A549 (cell line): ENCODE measurements at regions not wholly inside any gene's neighbourhood (a gene's known extent, or its start where the extent isn't known, plus 50 kb on each side); places are given as distances from the start of the nearest gene placed in this dataset.
A peak's percentile ranks its signal among the peaks of the same experiment; 100 is the strongest.

Source experiments
- ATAC-seq, 2 experiments: fragments of 200-7000 bp in 1 of 2; fragments of >200 bp in 1 of 2; cut with Nextera tagmentation in 1 of 2; cut with Tn5 transposase in 1 of 2; 3 replicates each; pipeline versions ENCODE4 v1.8.0 to v1.9.1; 2018 to 2020; ENCODE audit warnings: mild to moderate bottlenecking in 1 of 2, moderate library complexity in 1 of 2
- CTCF ChIA-PET: fragments of 300-600 bp; sonication (Branson Sonifier 250); formaldehyde crosslinking; extraction: SDS; loops from one replicate; lab custom pipeline; 2021; ENCODE audit warnings: antibody characterized with exemption, inconsistent platforms; lab: Yijun Ruan, JAX
- POLR2A ChIA-PET: fragments of 350-600 bp; formaldehyde crosslinking; extraction: SDS; loops from one replicate; lab custom pipeline; 2021; ENCODE audit warnings: antibody characterized with exemption, inconsistent platforms; lab: Yijun Ruan, JAX
- DNase-seq, 2 experiments: peaks; one replicate each; pipeline versions ENCODE4 v3.0.0 to v3.0.0-alpha.2; 2011 to 2016; ENCODE audit warnings: low read depth in 1 of 2, low spot score in 1 of 2
- FAIRE-seq: peaks from 2 replicates; lab custom pipeline; 2011; peaks lifted over from hg19 to GRCh38; lab: Jason Lieb, UNC
- H3K27ac ChIP-seq, 2 experiments: fragments of >200 bp; sonication (Bioruptor Twin); formaldehyde crosslinking; 3 replicates each; pipeline ENCODE4 v1.5.1; 2016 to 2017
- H3K4me1 ChIP-seq: fragments of >200 bp; sonication (Bioruptor Twin); formaldehyde crosslinking; 3 replicates; pipeline ENCODE4 v1.6.1; 2016
- H3K4me2 ChIP-seq: fragments of >200 bp; sonication (Bioruptor Twin); formaldehyde crosslinking; 3 replicates; pipeline ENCODE4 v1.6.1; 2016
- H3K4me3 ChIP-seq: fragments of >200 bp; sonication (Bioruptor Twin); formaldehyde crosslinking; 3 replicates; pipeline ENCODE4 v1.5.1; 2016
- H3K9me3 ChIP-seq: fragments of >200 bp; sonication (Bioruptor Twin); formaldehyde crosslinking; 3 replicates; pipeline ENCODE4 v1.6.1; 2016
- CBX2 ChIP-seq: fragments of 200-600 bp; sonication (generic); IDR thresholded peaks from 2 replicates; pipeline ENCODE4 v1.6.1; 2016; ENCODE audit warnings: low read depth, mild to moderate bottlenecking, borderline replicate concordance
- CHD2 ChIP-seq: fragments of 150-350 bp; IDR thresholded peaks from 2 replicates; pipeline ENCODE4 v1.6.1; 2014; ENCODE audit warnings: low read length; ENCODE audit not compliant: partially characterized antibody
- EHF ChIP-seq: fragments of 250-450 bp; sonication (Bioruptor Pico); IDR thresholded peaks from 2 replicates; pipeline ENCODE4 v1.5.0; 2020; ENCODE audit warnings: mild to moderate bottlenecking
- EP300 ChIP-seq, 2 experiments: fragments of >200 bp; sonication (Bioruptor Twin); formaldehyde crosslinking; IDR thresholded peaks; 2 replicates in 1 of 2; 3 replicates in 1 of 2; pipeline ENCODE4 v1.6.1; 2016 to 2017
- FOSL2 ChIP-seq, 2 experiments: fragments of 450-650 bp in 1 of 2; fragments of >200 bp in 1 of 2; sonication (Bioruptor Twin) in 1 of 2; formaldehyde crosslinking; IDR thresholded peaks; 2 replicates each; pipeline versions ENCODE4 v1.5.0 to v1.6.1; 2016 to 2020; ENCODE audit warnings: mild to moderate bottlenecking in 1 of 2, moderate library complexity in 1 of 2
- HDAC2 ChIP-seq: fragments of 200-600 bp; sonication (generic); IDR thresholded peaks from 2 replicates; pipeline ENCODE4 v1.6.1; 2016
- HEYL ChIP-seq: fragments of 250-450 bp; sonication (Bioruptor Pico); IDR thresholded peaks from 2 replicates; pipeline ENCODE4 v1.8.0; 2021; ENCODE audit warnings: mild to moderate bottlenecking, moderate library complexity
- HOXA7 ChIP-seq: fragments of 250-450 bp; sonication (Bioruptor Pico); IDR thresholded peaks from 2 replicates; pipeline ENCODE4 v1.5.0; 2020; ENCODE audit warnings: mild to moderate bottlenecking, moderate library complexity
- JUNB ChIP-seq: fragments of >200 bp; sonication (Bioruptor Twin); formaldehyde crosslinking; IDR thresholded peaks from 2 replicates; pipeline ENCODE4 v1.6.1; 2016
- KDM5A ChIP-seq: fragments of 200-600 bp; sonication (generic); IDR thresholded peaks from 2 replicates; pipeline ENCODE4 v1.6.1; 2016; ENCODE audit warnings: antibody characterized with exemption, mild to moderate bottlenecking
- MAFK ChIP-seq: fragments of 450-650 bp; IDR thresholded peaks from 2 replicates; pipeline ENCODE4 v1.6.1; 2014; ENCODE audit not compliant: partially characterized antibody
- MYC ChIP-seq: IDR thresholded peaks from 2 replicates; pipeline ENCODE4 v1.6.1; 2012; ENCODE audit warnings: mild to moderate bottlenecking, inconsistent platforms, low read length, improper control_type of control experiment, borderline replicate concordance
- NFE2L2 ChIP-seq: fragments of 150-350 bp; conservative IDR thresholded peaks from 2 replicates; pipeline ENCODE4 v1.6.1; 2014; ENCODE audit warnings: low read length
- NPAS2 ChIP-seq: fragments of 250-450 bp; sonication (Bioruptor Pico); IDR thresholded peaks from 2 replicates; pipeline ENCODE4 v1.8.0; 2022; ENCODE audit warnings: mild to moderate bottlenecking, moderate library complexity, borderline replicate concordance
- NR3C1 ChIP-seq: fragments of >200 bp; sonication (Bioruptor Twin); formaldehyde crosslinking; IDR thresholded peaks from 3 replicates; pipeline ENCODE4 v1.6.1; 2017
- POLR2AphosphoS2 ChIP-seq: conservative IDR thresholded peaks from 2 replicates; pipeline ENCODE4 v1.6.1; 2012; ENCODE audit warnings: low read length, improper control_type of control experiment, inconsistent platforms
- RAD21 ChIP-seq, 2 experiments: fragments of >200 bp in 1 of 2; sonication (Bioruptor Twin) in 1 of 2; formaldehyde crosslinking in 1 of 2; IDR thresholded peaks in 1 of 2; conservative IDR thresholded peaks in 1 of 2; 2 replicates in 1 of 2; 3 replicates in 1 of 2; pipeline ENCODE4 v1.6.1; 2012 to 2018; ENCODE audit warnings: inconsistent platforms in 1 of 2
- RCOR1 ChIP-seq: fragments of 150-350 bp; IDR thresholded peaks from 2 replicates; pipeline ENCODE4 v1.6.1; 2014; ENCODE audit warnings: antibody characterized with exemption, low read length, low read depth
- RNF2 ChIP-seq: fragments of 200-600 bp; sonication (generic); IDR thresholded peaks from 2 replicates; pipeline ENCODE4 v1.6.1; 2016; ENCODE audit warnings: low read depth, mild to moderate bottlenecking, antibody characterized with exemption, moderate library complexity, borderline replicate concordance
- ZC3H11A ChIP-seq: fragments of 450-650 bp; IDR thresholded peaks from 2 replicates; pipeline ENCODE4 v1.6.1; 2014; ENCODE audit warnings: antibody characterized with exemption, mild to moderate bottlenecking
- WGBS: methylation state at CpG from one replicate; pipeline ENCODE4 v1.1.6; 2017; ENCODE audit errors: missing lambda C conversion rate; 5-methylcytosine and 5-hydroxymethylcytosine counted together
- TF ChIP-seq, protein P1 (sequence below): fragments of 250-450 bp; sonication (Bioruptor Pico); IDR thresholded peaks from 2 replicates; pipeline ENCODE4 v1.5.0; 2020; ENCODE audit warnings: low read depth, mild to moderate bottlenecking, moderate library complexity
- TF ChIP-seq, protein P2 (sequence below): fragments of >200 bp; sonication (Bioruptor Twin); formaldehyde crosslinking; IDR thresholded peaks from 3 replicates; pipeline ENCODE4 v1.6.1; 2016
- TF ChIP-seq, protein P3 (sequence below): IDR thresholded peaks from 2 replicates; pipeline ENCODE4 v1.6.1; 2012
- TF ChIP-seq, protein P4 (sequence below): fragments of 450-650 bp; IDR thresholded peaks from 2 replicates; pipeline ENCODE4 v1.6.1; 2014; ENCODE audit warnings: antibody characterized with exemption
- TF ChIP-seq, protein P5 (sequence below): IDR thresholded peaks from 2 replicates; pipeline ENCODE4 v1.6.1; 2012
- TF ChIP-seq, protein P6 (sequence below): IDR thresholded peaks from 2 replicates; pipeline ENCODE4 v1.6.1; 2012; ENCODE audit warnings: low read depth, borderline replicate concordance
- TF ChIP-seq, protein P7 (sequence below): fragments of 200-600 bp; sonication (generic); IDR thresholded peaks from 2 replicates; pipeline ENCODE4 v1.6.1; 2016; ENCODE audit warnings: antibody characterized with exemption, mild to moderate bottlenecking, moderate library complexity

DNA sequence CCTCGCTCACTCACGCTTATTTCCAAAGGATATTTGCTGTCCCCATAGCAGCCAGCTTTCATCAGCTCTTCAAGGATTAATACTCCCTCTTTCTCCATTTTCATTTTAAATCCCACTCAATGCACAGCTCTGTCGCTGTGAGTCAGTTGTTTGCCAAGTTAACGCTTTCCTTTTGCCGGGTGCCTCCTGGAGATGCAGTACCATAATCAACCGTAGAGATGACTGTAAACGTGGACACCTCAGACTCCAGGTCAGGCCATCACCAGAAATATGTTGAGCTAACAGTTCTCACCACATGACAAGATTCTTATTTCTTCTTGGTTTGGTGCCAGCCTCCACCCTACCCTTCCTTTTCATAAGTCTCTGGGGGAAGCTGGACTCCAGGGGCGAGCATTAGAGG lies 66.6 kb upstream of the TAB2 start:
- no peak overlapping the region for H3K4me2 ChIP-seq
- CTCF ChIA-PET: interaction anchor here (0.8 to 2.0 kb wide), 3 partner anchors 10 to 19 kb away, joined by 3 to 6 read pairs (median 3); no protein-coding TSS in a partner anchor
- TF ChIP-seq, protein P1, sequence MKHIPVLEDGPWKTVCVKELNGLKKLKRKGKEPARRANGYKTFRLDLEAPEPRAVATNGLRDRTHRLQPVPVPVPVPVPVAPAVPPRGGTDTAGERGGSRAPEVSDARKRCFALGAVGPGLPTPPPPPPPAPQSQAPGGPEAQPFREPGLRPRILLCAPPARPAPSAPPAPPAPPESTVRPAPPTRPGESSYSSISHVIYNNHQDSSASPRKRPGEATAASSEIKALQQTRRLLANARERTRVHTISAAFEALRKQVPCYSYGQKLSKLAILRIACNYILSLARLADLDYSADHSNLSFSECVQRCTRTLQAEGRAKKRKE: no peak
- TF ChIP-seq FOSL2 (IDR thresholded peaks at IDR 0.05) (no peak), FOSL2 (CRISPR knock-in tag; IDR thresholded peaks at IDR 0.05) (no peak), JUNB (no peak), CHD2 (no peak), NPAS2 (CRISPR knock-in tag) (no peak), HDAC2 (no peak), ZC3H11A (no peak), RCOR1 (no peak), MYC (no peak), MAFK (no peak), EHF (CRISPR knock-in tag) (no peak), KDM5A (no peak), HOXA7 (CRISPR knock-in tag) (no peak), EP300 (IDR thresholded peaks at IDR 0.05) (no peak), RNF2 (no peak), HEYL (CRISPR knock-in tag) (no peak)
- TF ChIP-seq, protein P2, sequence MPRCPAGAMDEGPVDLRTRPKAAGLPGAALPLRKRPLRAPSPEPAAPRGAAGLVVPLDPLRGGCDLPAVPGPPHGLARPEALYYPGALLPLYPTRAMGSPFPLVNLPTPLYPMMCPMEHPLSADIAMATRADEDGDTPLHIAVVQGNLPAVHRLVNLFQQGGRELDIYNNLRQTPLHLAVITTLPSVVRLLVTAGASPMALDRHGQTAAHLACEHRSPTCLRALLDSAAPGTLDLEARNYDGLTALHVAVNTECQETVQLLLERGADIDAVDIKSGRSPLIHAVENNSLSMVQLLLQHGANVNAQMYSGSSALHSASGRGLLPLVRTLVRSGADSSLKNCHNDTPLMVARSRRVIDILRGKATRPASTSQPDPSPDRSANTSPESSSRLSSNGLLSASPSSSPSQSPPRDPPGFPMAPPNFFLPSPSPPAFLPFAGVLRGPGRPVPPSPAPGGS: no peak
- TF ChIP-seq, protein P3, sequence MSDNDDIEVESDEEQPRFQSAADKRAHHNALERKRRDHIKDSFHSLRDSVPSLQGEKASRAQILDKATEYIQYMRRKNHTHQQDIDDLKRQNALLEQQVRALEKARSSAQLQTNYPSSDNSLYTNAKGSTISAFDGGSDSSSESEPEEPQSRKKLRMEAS: no peak
- TF ChIP-seq, all 56 proteins: peak for 0
- 64% methylated on average over 8 of the region's 8 CpGs for WGBS
- no peak for FAIRE-seq
- Histone ChIP-seq H3K9me3 (no peaks in the 10 kb centered on the region), H3K27ac (no peak overlapping the region), H3K4me3 (no peak overlapping the region), H3K4me1 (peaks cover 10% of the 10 kb centered on the region; the same call in 2 of the 3 replicates)
- no peak for ATAC-seq
- POLR2A ChIA-PET: no interaction called here
- no peak for DNase-seq

DNA sequence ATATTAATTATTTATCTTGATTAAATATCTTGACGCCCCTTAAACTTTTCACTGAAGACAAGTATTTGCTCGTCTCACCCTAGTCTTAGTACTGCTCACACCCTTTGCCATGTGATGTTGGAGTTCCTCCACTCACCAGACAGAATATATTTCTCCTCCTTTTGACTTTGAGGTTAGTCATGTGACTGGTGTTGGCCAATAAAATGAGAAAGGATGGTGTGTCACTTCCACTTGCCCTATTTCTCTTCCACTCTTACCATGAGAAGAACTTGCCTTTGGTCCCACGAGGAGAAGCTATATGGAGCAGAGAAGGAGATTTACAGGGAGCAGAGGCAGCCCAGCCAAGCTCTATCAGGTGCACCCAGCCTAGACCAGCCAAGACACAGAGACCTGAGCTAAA lies 64.9 kb upstream of the TAB2 start:
- DNase-seq: no peak
- Histone ChIP-seq H3K4me1 (peaks cover 10% of the 10 kb centered on the region; the same call in 2 of the 3 replicates), H3K9me3 (no peaks in the 10 kb centered on the region), H3K4me3 (no peak overlapping the region), H3K4me2 (no peak overlapping the region), H3K27ac (no peak overlapping the region)
- TF ChIP-seq, protein P4, sequence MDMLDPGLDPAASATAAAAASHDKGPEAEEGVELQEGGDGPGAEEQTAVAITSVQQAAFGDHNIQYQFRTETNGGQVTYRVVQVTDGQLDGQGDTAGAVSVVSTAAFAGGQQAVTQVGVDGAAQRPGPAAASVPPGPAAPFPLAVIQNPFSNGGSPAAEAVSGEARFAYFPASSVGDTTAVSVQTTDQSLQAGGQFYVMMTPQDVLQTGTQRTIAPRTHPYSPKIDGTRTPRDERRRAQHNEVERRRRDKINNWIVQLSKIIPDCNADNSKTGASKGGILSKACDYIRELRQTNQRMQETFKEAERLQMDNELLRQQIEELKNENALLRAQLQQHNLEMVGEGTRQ: 0 out of 2 replicates have a peak, but pooled peaks have one; percentile 10
- TF ChIP-seq EP300 (IDR thresholded peaks at IDR 0.05): no peak
- TF ChIP-seq FOSL2 (IDR thresholded peaks at IDR 0.05): no peak
- no peak for TF ChIP-seq FOSL2 (CRISPR knock-in tag; IDR thresholded peaks at IDR 0.05)
- 43% methylated on average over 3 of the region's 3 CpGs for WGBS
- no peak for FAIRE-seq
- POLR2A ChIA-PET: no interaction called here
- CTCF ChIA-PET: interaction anchor here (1.6 to 2.0 kb wide), 2 partner anchors 9 to 18 kb away, joined by 3 to 6 read pairs; no protein-coding TSS in a partner anchor
- no peak for ATAC-seq

DNA sequence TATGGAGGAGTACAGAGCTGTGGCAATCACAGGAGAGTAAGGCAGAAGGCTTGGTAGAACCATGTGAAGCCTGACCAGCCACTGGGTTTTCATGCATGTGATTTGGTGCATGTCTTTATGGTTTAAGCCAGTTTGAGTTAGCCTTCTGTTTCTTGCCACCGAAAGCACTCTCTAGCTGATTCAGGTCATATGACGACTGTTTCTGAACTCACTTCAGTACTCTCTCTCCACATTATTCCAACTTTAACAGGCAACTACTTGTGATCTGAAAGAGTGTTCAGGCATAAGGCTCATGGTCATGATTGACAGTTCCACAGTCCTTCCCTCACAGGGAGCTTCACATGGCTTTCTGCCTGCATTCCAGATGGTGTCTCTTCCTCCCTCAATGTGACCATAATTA lies 63.3 kb upstream of the TAB2 start:
- ChIA-PET CTCF (no interaction called here), POLR2A (no interaction called here)
- FAIRE-seq (no peak), DNase-seq (no peak), ATAC-seq (no peak)
- Histone ChIP-seq H3K4me2 (no peak overlapping the region), H3K27ac (no peak overlapping the region), H3K4me1 (peaks cover 2% of the 10 kb centered on the region; the same call in 2 of the 3 replicates), H3K9me3 (no peaks in the 10 kb centered on the region), H3K4me3 (no peak overlapping the region)
- WGBS: 93% methylated on average over 2 of the region's 2 CpGs
- TF ChIP-seq JUNB: no peak
- no peak for TF ChIP-seq RAD21 (conservative IDR thresholded peaks at IDR 0.05 in 1 of 2, IDR thresholded peaks at IDR 0.05 in 1 of 2)
- TF ChIP-seq, protein P5, sequence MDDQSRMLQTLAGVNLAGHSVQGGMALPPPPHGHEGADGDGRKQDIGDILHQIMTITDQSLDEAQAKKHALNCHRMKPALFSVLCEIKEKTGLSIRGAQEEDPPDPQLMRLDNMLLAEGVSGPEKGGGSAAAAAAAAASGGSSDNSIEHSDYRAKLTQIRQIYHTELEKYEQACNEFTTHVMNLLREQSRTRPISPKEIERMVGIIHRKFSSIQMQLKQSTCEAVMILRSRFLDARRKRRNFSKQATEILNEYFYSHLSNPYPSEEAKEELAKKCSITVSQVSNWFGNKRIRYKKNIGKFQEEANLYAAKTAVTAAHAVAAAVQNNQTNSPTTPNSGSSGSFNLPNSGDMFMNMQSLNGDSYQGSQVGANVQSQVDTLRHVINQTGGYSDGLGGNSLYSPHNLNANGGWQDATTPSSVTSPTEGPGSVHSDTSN: no peak
- no peak for TF ChIP-seq POLR2AphosphoS2
- TF ChIP-seq, protein P6, sequence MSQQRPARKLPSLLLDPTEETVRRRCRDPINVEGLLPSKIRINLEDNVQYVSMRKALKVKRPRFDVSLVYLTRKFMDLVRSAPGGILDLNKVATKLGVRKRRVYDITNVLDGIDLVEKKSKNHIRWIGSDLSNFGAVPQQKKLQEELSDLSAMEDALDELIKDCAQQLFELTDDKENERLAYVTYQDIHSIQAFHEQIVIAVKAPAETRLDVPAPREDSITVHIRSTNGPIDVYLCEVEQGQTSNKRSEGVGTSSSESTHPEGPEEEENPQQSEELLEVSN: no peak
- TF ChIP-seq, protein P7, sequence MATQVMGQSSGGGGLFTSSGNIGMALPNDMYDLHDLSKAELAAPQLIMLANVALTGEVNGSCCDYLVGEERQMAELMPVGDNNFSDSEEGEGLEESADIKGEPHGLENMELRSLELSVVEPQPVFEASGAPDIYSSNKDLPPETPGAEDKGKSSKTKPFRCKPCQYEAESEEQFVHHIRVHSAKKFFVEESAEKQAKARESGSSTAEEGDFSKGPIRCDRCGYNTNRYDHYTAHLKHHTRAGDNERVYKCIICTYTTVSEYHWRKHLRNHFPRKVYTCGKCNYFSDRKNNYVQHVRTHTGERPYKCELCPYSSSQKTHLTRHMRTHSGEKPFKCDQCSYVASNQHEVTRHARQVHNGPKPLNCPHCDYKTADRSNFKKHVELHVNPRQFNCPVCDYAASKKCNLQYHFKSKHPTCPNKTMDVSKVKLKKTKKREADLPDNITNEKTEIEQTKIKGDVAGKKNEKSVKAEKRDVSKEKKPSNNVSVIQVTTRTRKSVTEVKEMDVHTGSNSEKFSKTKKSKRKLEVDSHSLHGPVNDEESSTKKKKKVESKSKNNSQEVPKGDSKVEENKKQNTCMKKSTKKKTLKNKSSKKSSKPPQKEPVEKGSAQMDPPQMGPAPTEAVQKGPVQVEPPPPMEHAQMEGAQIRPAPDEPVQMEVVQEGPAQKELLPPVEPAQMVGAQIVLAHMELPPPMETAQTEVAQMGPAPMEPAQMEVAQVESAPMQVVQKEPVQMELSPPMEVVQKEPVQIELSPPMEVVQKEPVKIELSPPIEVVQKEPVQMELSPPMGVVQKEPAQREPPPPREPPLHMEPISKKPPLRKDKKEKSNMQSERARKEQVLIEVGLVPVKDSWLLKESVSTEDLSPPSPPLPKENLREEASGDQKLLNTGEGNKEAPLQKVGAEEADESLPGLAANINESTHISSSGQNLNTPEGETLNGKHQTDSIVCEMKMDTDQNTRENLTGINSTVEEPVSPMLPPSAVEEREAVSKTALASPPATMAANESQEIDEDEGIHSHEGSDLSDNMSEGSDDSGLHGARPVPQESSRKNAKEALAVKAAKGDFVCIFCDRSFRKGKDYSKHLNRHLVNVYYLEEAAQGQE: no peak
- no peak for TF ChIP-seq CBX2
- TF ChIP-seq NR3C1: no peak
- no peak for TF ChIP-seq NFE2L2
- no peak for TF ChIP-seq HOXA7 (CRISPR knock-in tag)
